ENCODE measurements at regions not wholly inside any gene's neighbourhood (a gene's known extent, or its start where the extent isn't known, plus 50 kb on each side); places are given as distances from the start of the nearest gene placed in this dataset.

DNA sequence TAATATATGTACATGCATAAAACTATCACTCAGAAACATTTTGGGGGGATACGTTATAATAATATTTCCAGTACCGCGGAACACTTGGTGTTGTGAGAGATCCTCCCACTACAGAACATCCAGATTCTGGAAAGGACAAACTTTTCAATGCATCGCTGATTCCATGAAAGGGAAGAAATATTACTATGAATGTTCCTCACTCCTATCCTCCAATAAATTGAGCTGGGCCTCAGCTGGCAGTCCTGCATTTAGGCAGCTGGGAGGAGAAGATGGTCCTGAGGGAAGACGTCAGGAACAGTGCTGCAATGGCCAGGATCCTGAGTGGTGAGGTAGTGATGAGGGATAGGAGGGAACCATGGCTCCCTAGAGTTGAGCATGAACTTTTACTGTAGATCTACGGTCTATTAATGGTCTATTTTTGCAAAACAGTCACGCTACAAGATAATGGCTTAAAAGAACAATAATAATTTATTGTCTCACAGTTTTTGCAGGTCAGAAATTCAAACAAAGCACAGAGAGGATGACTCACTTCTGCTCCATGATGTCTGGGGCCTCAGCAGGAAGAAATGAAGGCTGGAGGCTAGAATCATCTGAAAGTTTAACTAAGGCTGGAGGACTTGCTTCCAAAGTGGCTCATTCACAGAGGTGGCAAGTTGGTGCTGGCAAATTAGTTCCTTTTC is 538.1 kb downstream of the STIM2 start:
- TF ChIP-seq, protein P1, sequence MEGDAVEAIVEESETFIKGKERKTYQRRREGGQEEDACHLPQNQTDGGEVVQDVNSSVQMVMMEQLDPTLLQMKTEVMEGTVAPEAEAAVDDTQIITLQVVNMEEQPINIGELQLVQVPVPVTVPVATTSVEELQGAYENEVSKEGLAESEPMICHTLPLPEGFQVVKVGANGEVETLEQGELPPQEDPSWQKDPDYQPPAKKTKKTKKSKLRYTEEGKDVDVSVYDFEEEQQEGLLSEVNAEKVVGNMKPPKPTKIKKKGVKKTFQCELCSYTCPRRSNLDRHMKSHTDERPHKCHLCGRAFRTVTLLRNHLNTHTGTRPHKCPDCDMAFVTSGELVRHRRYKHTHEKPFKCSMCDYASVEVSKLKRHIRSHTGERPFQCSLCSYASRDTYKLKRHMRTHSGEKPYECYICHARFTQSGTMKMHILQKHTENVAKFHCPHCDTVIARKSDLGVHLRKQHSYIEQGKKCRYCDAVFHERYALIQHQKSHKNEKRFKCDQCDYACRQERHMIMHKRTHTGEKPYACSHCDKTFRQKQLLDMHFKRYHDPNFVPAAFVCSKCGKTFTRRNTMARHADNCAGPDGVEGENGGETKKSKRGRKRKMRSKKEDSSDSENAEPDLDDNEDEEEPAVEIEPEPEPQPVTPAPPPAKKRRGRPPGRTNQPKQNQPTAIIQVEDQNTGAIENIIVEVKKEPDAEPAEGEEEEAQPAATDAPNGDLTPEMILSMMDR (IDR thresholded peaks at IDR 0.05), result no peak
- no peak for TF ChIP-seq POLR2A (IDR thresholded peaks at IDR 0.05)

All from lower leg skin (tissue), 3 donors.